ENCODE measurements at regions not wholly inside any gene's neighbourhood (a gene's known extent, or its start where the extent isn't known, plus 50 kb on each side); places are given as distances from the start of the nearest gene placed in this dataset.

DNA sequence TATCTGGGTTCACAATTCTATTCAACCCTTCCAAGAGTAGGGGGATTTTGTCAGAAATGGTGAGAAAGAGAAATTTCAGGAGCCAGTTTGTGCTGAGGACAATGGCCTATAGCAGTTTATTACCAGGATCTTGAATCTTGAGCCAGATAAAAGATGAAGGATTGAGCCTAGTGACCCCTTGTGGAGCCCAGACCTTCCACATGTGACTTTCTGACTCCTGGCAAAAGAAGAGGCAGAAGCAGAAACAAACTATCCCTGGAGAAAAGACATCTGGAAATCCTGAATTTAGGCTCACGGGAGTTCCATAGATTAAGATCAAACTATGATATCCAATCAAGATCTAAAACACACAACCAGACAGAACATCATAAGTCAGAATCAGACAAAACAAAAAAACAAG lies 60.9 kb upstream of the CHRM2 start:
- Histone ChIP-seq H3K4me3 (ENCODE audit: low read depth in 1 of 2, low read length in 2 of 2) (no peak overlapping the region), H3K9me3 (ENCODE audit: control insufficient read depth in 1 of 2, low read length in 2 of 2) (peaks cover 0 to 5% of the 10 kb centered on the region in 2 donors), H3K27ac (ENCODE audit: low read length) (no peak overlapping the region), H3K36me3 (ENCODE audit: control insufficient read depth in 1 of 2, insufficient read depth in 2 of 2, low read length in 2 of 2) (no peaks in the 10 kb centered on the region), H3K27me3 (ENCODE audit: low read depth, low read length) (no peaks in the 10 kb centered on the region), H3K4me1 (ENCODE audit: control insufficient read depth in 1 of 2, insufficient read depth in 2 of 2, low read length in 2 of 2) (no peaks in the 10 kb centered on the region)

DNA sequence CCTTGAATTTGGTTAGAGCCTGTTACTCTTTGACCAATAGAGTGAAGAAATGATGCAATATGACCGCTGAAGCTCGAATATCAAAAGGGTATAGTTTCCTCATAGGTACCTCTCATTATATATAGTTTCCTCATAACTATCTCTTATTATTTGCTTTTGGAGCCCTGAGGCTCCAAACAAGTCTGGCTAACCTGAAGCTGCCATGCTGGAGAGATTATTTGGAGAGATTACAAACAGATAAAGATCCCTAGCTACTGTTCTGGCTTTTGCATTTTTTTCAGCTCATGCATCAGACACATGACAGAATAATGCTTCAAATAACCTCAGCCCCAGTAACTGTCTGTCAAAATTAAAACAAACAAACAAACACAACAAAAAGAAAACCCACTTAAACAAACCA lies 65.4 kb upstream of the CHRM2 start:
- Histone ChIP-seq H3K4me3 (ENCODE audit: low read depth in 1 of 2, low read length in 2 of 2) (no peak overlapping the region), H3K9me3 (ENCODE audit: control insufficient read depth in 1 of 2, low read length in 2 of 2) (no peaks in the 10 kb centered on the region), H3K27me3 (ENCODE audit: low read depth, low read length) (no peaks in the 10 kb centered on the region), H3K36me3 (ENCODE audit: control insufficient read depth in 1 of 2, insufficient read depth in 2 of 2, low read length in 2 of 2) (no peaks in the 10 kb centered on the region), H3K4me1 (ENCODE audit: control insufficient read depth in 1 of 2, insufficient read depth in 2 of 2, low read length in 2 of 2) (no peaks in the 10 kb centered on the region), H3K27ac (ENCODE audit: low read length) (no peak overlapping the region)

DNA sequence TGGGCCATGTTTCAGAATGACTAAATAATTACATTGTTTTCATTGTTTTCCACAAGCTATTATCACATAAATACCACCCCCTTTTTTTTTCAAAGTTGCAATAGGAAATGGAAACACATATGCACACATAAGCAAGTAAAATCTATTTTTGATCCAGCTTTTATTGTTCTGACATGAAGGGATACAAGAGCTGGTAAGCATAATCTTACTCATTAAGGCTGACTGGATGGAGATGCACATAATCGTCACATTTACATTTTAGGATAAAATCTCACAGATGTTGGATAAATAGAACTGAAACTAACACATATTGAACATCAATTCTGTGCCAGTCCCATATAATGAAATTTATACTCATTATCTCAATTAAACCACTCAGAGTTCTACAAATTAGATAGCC lies 84.5 kb upstream of the CHRM2 start:
- Histone ChIP-seq H3K4me1 (ENCODE audit: control insufficient read depth in 1 of 2, insufficient read depth in 2 of 2, low read length in 2 of 2) (no peaks in the 10 kb centered on the region), H3K9me3 (ENCODE audit: control insufficient read depth in 1 of 2, low read length in 2 of 2) (peaks cover 0 to 2% of the 10 kb centered on the region in 2 donors), H3K36me3 (ENCODE audit: control insufficient read depth in 1 of 2, insufficient read depth in 2 of 2, low read length in 2 of 2) (no peaks in the 10 kb centered on the region), H3K27ac (ENCODE audit: low read length) (no peak overlapping the region), H3K4me3 (ENCODE audit: low read depth in 1 of 2, low read length in 2 of 2) (no peak overlapping the region), H3K27me3 (ENCODE audit: low read depth, low read length) (no peaks in the 10 kb centered on the region)

DNA sequence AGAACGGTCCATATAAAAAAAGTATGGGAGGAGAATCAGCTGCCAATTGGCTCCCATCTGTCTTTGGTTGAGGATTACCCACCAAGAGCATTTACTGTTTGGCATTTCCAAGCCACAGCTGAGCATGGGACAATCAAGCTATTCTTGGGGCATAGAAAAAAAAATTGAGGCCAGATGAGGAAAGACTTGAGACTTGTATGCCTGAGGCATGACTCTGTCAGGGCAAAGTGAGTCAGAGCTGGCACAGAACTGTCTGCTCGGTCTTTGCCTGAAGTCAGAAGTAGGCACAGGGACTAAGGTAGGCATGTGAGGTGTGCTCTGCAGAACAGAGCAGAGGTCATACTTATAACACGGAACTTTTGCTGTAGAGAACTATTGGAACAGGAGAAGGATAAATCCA lies 126.5 kb upstream of the CHRM2 start:
- Histone ChIP-seq H3K4me3 (ENCODE audit: low read depth in 1 of 2, low read length in 2 of 2) (no peak overlapping the region), H3K4me1 (ENCODE audit: control insufficient read depth in 1 of 2, insufficient read depth in 2 of 2, low read length in 2 of 2) (peaks cover 0 to 8% of the 10 kb centered on the region in 2 donors), H3K9me3 (ENCODE audit: control insufficient read depth in 1 of 2, low read length in 2 of 2) (peaks cover 0 to 11% of the 10 kb centered on the region in 2 donors), H3K27me3 (ENCODE audit: low read depth, low read length) (no peaks in the 10 kb centered on the region), H3K36me3 (ENCODE audit: control insufficient read depth in 1 of 2, insufficient read depth in 2 of 2, low read length in 2 of 2) (no peaks in the 10 kb centered on the region), H3K27ac (ENCODE audit: low read length) (no peak overlapping the region)

DNA sequence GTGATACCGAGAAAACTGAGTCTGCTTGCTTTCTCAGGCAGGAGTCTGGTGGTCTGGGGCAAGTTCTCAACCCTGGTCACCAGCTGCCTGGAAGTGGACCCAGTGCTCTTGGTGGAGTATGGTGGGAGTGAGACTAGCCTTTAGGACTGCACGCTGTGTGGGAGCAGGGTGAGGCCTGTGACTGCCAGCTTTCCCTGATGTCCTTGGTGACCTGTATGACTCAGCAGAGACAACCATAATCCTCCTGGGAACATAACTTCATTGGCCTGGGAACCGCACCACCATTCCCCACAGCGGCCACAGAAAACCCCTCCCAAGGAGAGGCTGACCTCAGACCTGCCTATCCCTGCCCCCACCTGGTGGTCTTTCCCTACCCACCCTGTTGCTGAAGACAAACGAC lies 139.5 kb upstream of the CHRM2 start:
- Histone ChIP-seq H3K27me3 (ENCODE audit: low read depth, low read length) (no peaks in the 10 kb centered on the region), H3K36me3 (ENCODE audit: control insufficient read depth in 1 of 2, insufficient read depth in 2 of 2, low read length in 2 of 2) (no peaks in the 10 kb centered on the region), H3K27ac (ENCODE audit: low read length) (no peak overlapping the region), H3K9me3 (ENCODE audit: control insufficient read depth in 1 of 2, low read length in 2 of 2) (no peaks in the 10 kb centered on the region), H3K4me1 (ENCODE audit: control insufficient read depth in 1 of 2, insufficient read depth in 2 of 2, low read length in 2 of 2) (no peaks in the 10 kb centered on the region), H3K4me3 (ENCODE audit: low read depth in 1 of 2, low read length in 2 of 2) (no peak overlapping the region)

DNA sequence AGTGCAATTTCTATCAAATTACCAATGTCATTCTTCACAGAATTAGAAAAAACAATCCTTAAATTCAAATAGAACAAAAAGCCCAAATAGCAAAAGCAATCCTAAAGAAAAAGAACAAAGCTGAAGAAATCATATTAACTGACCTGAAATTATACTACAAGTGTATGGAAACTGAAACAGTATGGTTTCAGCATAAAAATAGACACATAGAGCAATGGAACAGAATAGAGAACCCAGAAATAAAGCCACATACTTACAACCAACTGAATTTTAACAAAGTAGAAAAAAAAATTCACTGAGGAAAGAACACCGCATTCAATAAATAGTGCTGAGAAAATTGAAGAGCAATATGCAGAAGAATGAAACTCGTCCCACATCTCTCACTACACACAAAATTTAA lies 142.0 kb upstream of the CHRM2 start:
- Histone ChIP-seq H3K4me3 (ENCODE audit: low read depth in 1 of 2, low read length in 2 of 2) (no peak overlapping the region), H3K36me3 (ENCODE audit: control insufficient read depth in 1 of 2, insufficient read depth in 2 of 2, low read length in 2 of 2) (no peaks in the 10 kb centered on the region), H3K27me3 (ENCODE audit: low read depth, low read length) (no peaks in the 10 kb centered on the region), H3K4me1 (ENCODE audit: control insufficient read depth in 1 of 2, insufficient read depth in 2 of 2, low read length in 2 of 2) (no peaks in the 10 kb centered on the region), H3K9me3 (ENCODE audit: control insufficient read depth in 1 of 2, low read length in 2 of 2) (no peaks in the 10 kb centered on the region), H3K27ac (ENCODE audit: low read length) (no peak overlapping the region)

DNA sequence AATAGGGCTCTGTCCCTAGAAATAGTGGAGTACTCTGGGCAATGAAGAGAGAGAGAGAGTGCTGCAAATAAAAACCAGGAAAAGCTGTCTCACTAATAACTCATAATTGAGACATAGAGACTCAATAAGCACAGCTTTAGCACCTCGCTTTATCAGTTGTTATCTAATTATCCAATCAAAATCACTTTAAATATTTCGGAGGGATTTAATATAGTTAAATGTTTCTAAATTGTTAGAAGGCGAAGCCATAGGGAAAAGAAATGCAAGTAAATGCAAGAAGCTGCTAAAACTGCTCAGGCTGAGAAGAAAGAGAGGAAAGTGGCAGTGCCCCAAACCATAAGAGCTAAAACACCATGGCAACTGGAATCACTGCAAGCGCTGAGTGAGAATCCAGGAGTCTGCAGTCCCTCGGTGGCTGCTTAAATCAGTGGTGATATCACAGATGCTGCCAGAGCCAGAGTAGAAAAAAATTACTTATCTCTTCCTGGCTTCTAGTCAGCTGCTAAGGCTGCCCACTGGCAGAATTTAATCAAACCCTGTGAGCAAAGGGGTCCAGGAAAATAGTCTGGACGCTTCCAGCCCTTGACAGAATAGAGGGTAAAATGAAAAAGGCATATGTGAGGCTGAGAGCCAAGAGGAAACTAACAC lies 150.4 kb upstream of the CHRM2 start:
- no peak overlapping the region for H3K4me3 ChIP-seq (ENCODE audit: low read depth in 1 of 2, low read length in 2 of 2)
- H3K27ac ChIP-seq (ENCODE audit: low read length): no peak overlapping the region
- H3K36me3 ChIP-seq (ENCODE audit: control insufficient read depth in 1 of 2, insufficient read depth in 2 of 2, low read length in 2 of 2): no peaks in the 10 kb centered on the region
- no peaks in the 10 kb centered on the region for H3K9me3 ChIP-seq (ENCODE audit: control insufficient read depth in 1 of 2, low read length in 2 of 2)
- H3K27me3 ChIP-seq (ENCODE audit: low read depth, low read length): no peaks in the 10 kb centered on the region
- H3K4me1 ChIP-seq (ENCODE audit: control insufficient read depth in 1 of 2, insufficient read depth in 2 of 2, low read length in 2 of 2): no peaks in the 10 kb centered on the region

DNA sequence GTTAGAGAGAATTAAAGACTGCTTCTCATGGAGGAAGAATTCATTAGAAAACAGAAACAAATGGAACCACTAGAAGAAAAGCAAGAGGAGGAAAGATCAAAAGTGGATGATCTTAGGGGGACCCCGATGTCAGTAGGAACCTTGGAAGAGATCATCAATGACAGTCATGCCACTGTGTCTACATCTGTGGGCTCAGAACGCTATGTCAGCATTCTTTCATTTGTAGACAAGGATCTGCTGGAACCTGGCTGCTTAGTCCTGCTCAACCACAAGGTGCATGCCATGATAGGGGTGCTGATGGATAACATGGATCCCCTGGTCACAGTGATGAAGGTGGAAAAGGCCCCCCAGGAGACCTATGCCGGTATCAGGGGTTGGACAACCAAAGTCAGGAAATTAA lies 154.4 kb upstream of the CHRM2 start:
- no peak overlapping the region for H3K4me3 ChIP-seq (ENCODE audit: low read depth in 1 of 2, low read length in 2 of 2)
- no peaks in the 10 kb centered on the region for H3K36me3 ChIP-seq (ENCODE audit: control insufficient read depth in 1 of 2, insufficient read depth in 2 of 2, low read length in 2 of 2)
- H3K4me1 ChIP-seq (ENCODE audit: control insufficient read depth in 1 of 2, insufficient read depth in 2 of 2, low read length in 2 of 2): no peaks in the 10 kb centered on the region
- no peaks in the 10 kb centered on the region for H3K9me3 ChIP-seq (ENCODE audit: control insufficient read depth in 1 of 2, low read length in 2 of 2)
- no peaks in the 10 kb centered on the region for H3K27me3 ChIP-seq (ENCODE audit: low read depth, low read length)
- H3K27ac ChIP-seq (ENCODE audit: low read length): no peak overlapping the region

DNA sequence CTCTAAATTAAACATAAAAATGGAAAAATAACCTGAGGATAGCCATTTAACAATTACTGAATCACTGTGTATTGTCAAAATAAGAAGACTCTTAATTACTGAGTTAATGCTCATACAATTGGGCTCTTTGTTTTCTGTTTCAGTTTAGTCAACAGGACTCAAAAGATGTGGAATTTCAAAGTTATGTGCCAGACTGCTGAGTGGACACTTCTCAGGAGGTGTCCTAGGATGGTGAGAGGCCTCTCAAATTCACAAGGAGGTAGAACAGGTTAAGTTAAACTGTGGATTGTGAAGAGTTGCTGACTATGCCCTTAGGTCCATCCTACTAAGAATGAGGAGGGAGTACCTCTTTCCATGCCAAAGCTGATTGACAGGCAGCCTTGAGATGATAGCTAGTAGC lies 157.7 kb upstream of the CHRM2 start:
- H3K9me3 ChIP-seq (ENCODE audit: control insufficient read depth in 1 of 2, low read length in 2 of 2): no peaks in the 10 kb centered on the region
- no peaks in the 10 kb centered on the region for H3K4me1 ChIP-seq (ENCODE audit: control insufficient read depth in 1 of 2, insufficient read depth in 2 of 2, low read length in 2 of 2)
- no peak overlapping the region for H3K27ac ChIP-seq (ENCODE audit: low read length)
- H3K4me3 ChIP-seq (ENCODE audit: low read depth in 1 of 2, low read length in 2 of 2): no peak overlapping the region
- no peaks in the 10 kb centered on the region for H3K36me3 ChIP-seq (ENCODE audit: control insufficient read depth in 1 of 2, insufficient read depth in 2 of 2, low read length in 2 of 2)
- H3K27me3 ChIP-seq (ENCODE audit: low read depth, low read length): no peaks in the 10 kb centered on the region

DNA sequence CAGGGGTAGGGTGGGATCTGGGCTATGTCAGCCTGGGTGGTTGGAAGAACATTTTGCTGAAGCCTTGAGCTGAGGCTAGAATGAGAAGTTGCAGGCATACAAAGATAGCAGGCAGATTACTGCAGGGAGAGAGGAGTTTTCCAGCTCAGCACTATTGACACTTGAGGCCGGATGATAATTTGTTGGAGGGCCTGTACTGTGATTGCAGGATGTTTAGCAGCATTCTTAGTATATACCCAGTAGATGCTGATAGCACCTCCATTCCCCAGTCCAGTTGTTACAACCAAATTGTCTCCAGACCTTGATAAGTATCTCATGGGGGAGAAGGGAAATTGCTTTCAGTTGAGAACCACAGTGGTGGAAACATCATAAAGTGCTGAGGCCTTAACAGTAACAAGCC lies 158.6 kb upstream of the CHRM2 start:
- Histone ChIP-seq H3K27ac (ENCODE audit: low read length) (no peak overlapping the region), H3K9me3 (ENCODE audit: control insufficient read depth in 1 of 2, low read length in 2 of 2) (no peaks in the 10 kb centered on the region), H3K4me1 (ENCODE audit: control insufficient read depth in 1 of 2, insufficient read depth in 2 of 2, low read length in 2 of 2) (no peaks in the 10 kb centered on the region), H3K4me3 (ENCODE audit: low read depth in 1 of 2, low read length in 2 of 2) (no peak overlapping the region), H3K36me3 (ENCODE audit: control insufficient read depth in 1 of 2, insufficient read depth in 2 of 2, low read length in 2 of 2) (no peaks in the 10 kb centered on the region), H3K27me3 (ENCODE audit: low read depth, low read length) (no peaks in the 10 kb centered on the region)

DNA sequence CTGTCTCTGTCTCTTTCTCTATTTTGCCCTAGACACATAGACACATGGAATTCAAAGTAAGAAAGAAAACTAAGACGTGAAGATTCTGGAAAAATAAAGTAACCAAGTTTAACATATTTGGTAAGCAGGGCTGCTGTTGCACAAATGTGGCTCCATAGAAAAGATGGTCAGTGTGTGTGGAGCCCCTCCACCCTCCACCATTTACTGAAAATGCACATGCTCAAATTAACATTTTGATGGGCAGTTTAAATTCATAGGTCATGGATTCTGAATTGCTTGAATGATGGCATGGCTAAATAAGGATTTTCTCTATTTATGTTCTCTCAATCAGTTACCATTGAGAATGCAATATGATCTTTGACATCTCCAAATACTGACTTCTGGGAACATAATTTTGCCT lies 165.5 kb upstream of the CHRM2 start:
- no peaks in the 10 kb centered on the region for H3K9me3 ChIP-seq (ENCODE audit: control insufficient read depth in 1 of 2, low read length in 2 of 2)
- no peaks in the 10 kb centered on the region for H3K36me3 ChIP-seq (ENCODE audit: control insufficient read depth in 1 of 2, insufficient read depth in 2 of 2, low read length in 2 of 2)
- H3K27ac ChIP-seq (ENCODE audit: low read length): no peak overlapping the region
- H3K27me3 ChIP-seq (ENCODE audit: low read depth, low read length): no peaks in the 10 kb centered on the region
- no peak overlapping the region for H3K4me3 ChIP-seq (ENCODE audit: low read depth in 1 of 2, low read length in 2 of 2)
- no peaks in the 10 kb centered on the region for H3K4me1 ChIP-seq (ENCODE audit: control insufficient read depth in 1 of 2, insufficient read depth in 2 of 2, low read length in 2 of 2)

DNA sequence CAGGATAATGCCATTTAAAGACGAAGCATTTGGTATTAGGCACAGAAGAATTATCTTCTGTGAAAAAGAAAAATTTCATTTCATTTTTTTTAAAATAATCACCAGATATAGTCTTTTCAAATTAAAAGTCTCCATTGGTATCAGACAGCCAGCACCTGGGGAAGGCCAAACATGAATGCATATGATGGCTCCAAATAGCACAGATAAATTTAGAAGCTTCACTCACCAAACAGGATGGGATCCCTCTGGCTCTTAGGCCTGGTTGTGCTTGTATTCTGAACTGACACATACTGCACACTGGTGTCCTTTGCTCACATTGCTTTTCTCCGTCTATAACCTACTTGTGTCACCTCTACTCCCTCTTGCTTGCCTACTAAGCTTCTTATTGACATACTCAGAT lies 169.5 kb upstream of the CHRM2 start:
- no peaks in the 10 kb centered on the region for H3K9me3 ChIP-seq (ENCODE audit: control insufficient read depth in 1 of 2, low read length in 2 of 2)
- H3K36me3 ChIP-seq (ENCODE audit: control insufficient read depth in 1 of 2, insufficient read depth in 2 of 2, low read length in 2 of 2): no peaks in the 10 kb centered on the region
- H3K4me3 ChIP-seq (ENCODE audit: low read depth in 1 of 2, low read length in 2 of 2): no peak overlapping the region
- no peak overlapping the region for H3K27ac ChIP-seq (ENCODE audit: low read length)
- H3K27me3 ChIP-seq (ENCODE audit: low read depth, low read length): no peaks in the 10 kb centered on the region
- no peaks in the 10 kb centered on the region for H3K4me1 ChIP-seq (ENCODE audit: control insufficient read depth in 1 of 2, insufficient read depth in 2 of 2, low read length in 2 of 2)
